GM23338 (cell line): ENCODE measurements at regions not wholly inside any gene's neighbourhood (a gene's known extent, or its start where the extent isn't known, plus 50 kb on each side); places are given as distances from the start of the nearest gene placed in this dataset.

Experiments used
- ATAC-seq: fragments of 200-7000 bp; cut with Tn5 transposase; 3 replicates; pipeline ENCODE4 v1.9.1; 2020
- DNase-seq: peaks from one replicate; pipeline ENCODE4 v3.0.0-alpha.2; 2015; ENCODE audit warnings: low spot score
- H2AFZ ChIP-seq: fragments of 200-600 bp; sonication (generic); 2 replicates; pipeline ENCODE4 v1.8.0; 2016; ENCODE audit warnings: antibody characterized with exemption, mild to moderate bottlenecking, moderate library complexity
- H3F3A ChIP-seq: fragments of 200-600 bp; sonication (generic); replicated peaks from 2 replicates; pipeline ENCODE4 v1.8.0; 2017; ENCODE audit warnings: antibody characterized with exemption, mixed run types, low read depth
- H3K27ac ChIP-seq: fragments of 200-600 bp; sonication (generic); 2 replicates; pipeline ENCODE4 v1.6.1; 2016; ENCODE audit warnings: low read depth
- H3K27me3 ChIP-seq: fragments of 200-600 bp; sonication (generic); 2 replicates; pipeline ENCODE4 v1.8.0; 2016; ENCODE audit warnings: mild to moderate bottlenecking, mixed run types, moderate library complexity; ENCODE audit not compliant: insufficient read depth
- H3K36me3 ChIP-seq: fragments of 200-600 bp; sonication (generic); 2 replicates; pipeline ENCODE4 v1.8.0; 2016; ENCODE audit warnings: mild to moderate bottlenecking; ENCODE audit not compliant: insufficient read depth
- H3K4me1 ChIP-seq: fragments of 200-600 bp; sonication (generic); 2 replicates; pipeline ENCODE4 v1.8.0; 2016; ENCODE audit warnings: mild to moderate bottlenecking, moderate library complexity; ENCODE audit not compliant: insufficient read depth
- H3K4me2 ChIP-seq: fragments of 200-600 bp; sonication (generic); 2 replicates; pipeline ENCODE4 v1.7.1; 2017; ENCODE audit warnings: mixed run types
- H3K4me3 ChIP-seq: fragments of 200-600 bp; sonication (generic); 2 replicates; pipeline ENCODE4 v1.6.1; 2016; ENCODE audit warnings: mixed run types
- H3K79me2 ChIP-seq: fragments of 200-600 bp; sonication (generic); replicated peaks from 2 replicates; pipeline ENCODE4 v1.8.0; 2017; ENCODE audit warnings: mild to moderate bottlenecking; ENCODE audit not compliant: insufficient read depth
- H3K9me2 ChIP-seq: fragments of 200-600 bp; sonication (generic); 2 replicates; pipeline ENCODE4 v1.8.0; 2017; ENCODE audit not compliant: insufficient read depth
- H4K20me1 ChIP-seq: fragments of 200-600 bp; sonication (generic); replicated peaks from 2 replicates; pipeline ENCODE4 v1.8.0; 2017; ENCODE audit warnings: mild to moderate bottlenecking; ENCODE audit not compliant: insufficient read depth
- H3K27ac Mint-ChIP-seq: 2 replicates; pipeline ENCODE4 v1.8.0; 2020; ENCODE audit warnings: inconsistent platforms, mild to moderate bottlenecking, moderate library complexity, mixed read lengths
- H3K27me3 Mint-ChIP-seq: 3 replicates; pipeline ENCODE4 v1.8.0; 2022; ENCODE audit warnings: low read depth, mild to moderate bottlenecking, moderate library complexity, mixed read lengths, inconsistent platforms; ENCODE audit not compliant: insufficient read depth, poor library complexity
- H3K36me3 Mint-ChIP-seq: 3 replicates; pipeline ENCODE4 v1.8.0; 2021; ENCODE audit warnings: low read depth, mild to moderate bottlenecking, inconsistent platforms, moderate library complexity, mixed read lengths
- H3K4me1 Mint-ChIP-seq: 3 replicates; pipeline ENCODE4 v1.8.0; 2020; ENCODE audit warnings: mild to moderate bottlenecking, inconsistent platforms, mixed read lengths
- H3K4me3 Mint-ChIP-seq: 3 replicates; pipeline ENCODE4 v1.8.0; 2021; ENCODE audit warnings: moderate library complexity, mild to moderate bottlenecking, inconsistent platforms, mixed read lengths
- H3K9me3 Mint-ChIP-seq: 3 replicates; pipeline ENCODE4 v1.8.0; 2020; ENCODE audit warnings: moderate library complexity, mild to moderate bottlenecking, inconsistent platforms, mixed read lengths
- CTCF ChIP-seq, 2 experiments: fragments of 200-600 bp in 1 of 2; sonication (generic) in 1 of 2; conservative IDR thresholded peaks; 2 replicates each; pipeline versions ENCODE4 v1.5.1 to v1.6.1; 2016 to 2017; ENCODE audit warnings: antibody characterized with exemption in 2 of 2, low read depth in 2 of 2, mild to moderate bottlenecking in 2 of 2, moderate library complexity in 1 of 2
- EZH2phosphoT487 ChIP-seq: fragments of 200-600 bp; sonication (generic); IDR thresholded peaks from one replicate; pipeline ENCODE4 v1.8.1; 2018; ENCODE audit warnings: antibody characterized with exemption; ENCODE audit not compliant: unreplicated experiment
- NANOG ChIP-seq: IDR thresholded peaks from 2 replicates; pipeline ENCODE4 v1.6.1; 2016; ENCODE audit warnings: antibody characterized with exemption, borderline replicate concordance
- ZNF114 ChIP-seq: fragments of 250-450 bp; sonication (Bioruptor Pico); IDR thresholded peaks from 2 replicates; pipeline ENCODE4 v1.5.0; 2020; ENCODE audit warnings: mild to moderate bottlenecking, moderate library complexity
- ZNF331 ChIP-seq: fragments of 250-450 bp; sonication (Bioruptor Pico); IDR thresholded peaks from 2 replicates; pipeline ENCODE4 v1.5.0; 2020; ENCODE audit warnings: low read depth, mild to moderate bottlenecking, moderate library complexity
- TF ChIP-seq, protein P1 (sequence below): fragments of 250-450 bp; sonication (Bioruptor Pico); IDR thresholded peaks from 2 replicates; pipeline ENCODE4 v1.5.0; 2020; ENCODE audit warnings: mild to moderate bottlenecking, moderate library complexity
- TF ChIP-seq, protein P2 (sequence below): IDR thresholded peaks from one replicate; pipeline ENCODE4 v1.6.1; 2018; ENCODE audit warnings: antibody characterized with exemption; ENCODE audit not compliant: unreplicated experiment

DNA sequence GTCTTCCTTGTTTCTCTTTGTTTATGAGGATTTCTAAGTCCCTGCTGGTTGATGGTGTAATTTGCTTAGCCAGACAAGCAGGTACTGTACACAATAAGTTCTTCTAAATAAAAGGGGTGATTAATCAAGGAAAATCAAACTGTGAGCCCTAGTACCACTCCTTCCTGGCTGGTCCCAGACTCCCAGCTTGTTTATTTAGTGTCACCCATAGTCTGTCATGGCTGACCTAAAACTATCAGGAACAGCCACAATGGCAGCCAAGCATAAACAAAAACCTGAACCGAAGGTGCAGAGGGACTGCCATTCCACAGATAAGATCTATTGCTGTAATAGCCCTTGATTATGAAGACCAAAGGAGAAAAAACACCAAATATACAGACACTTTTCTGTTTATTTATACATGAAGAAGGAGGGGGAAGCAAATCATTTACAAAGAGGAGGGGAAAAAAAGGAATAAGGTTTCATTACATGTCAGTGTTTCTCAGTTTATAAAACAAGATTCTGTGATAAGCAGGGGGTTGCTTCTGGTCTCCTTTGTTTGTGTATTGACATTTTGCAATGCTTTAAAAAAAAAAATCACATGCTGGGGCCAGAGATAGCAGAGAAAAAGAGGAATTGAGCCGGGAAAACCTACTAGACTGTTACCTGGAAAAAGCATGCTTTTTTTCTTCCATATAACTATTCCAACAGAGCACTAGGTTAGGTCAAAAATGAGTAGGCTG is 182.4 kb upstream of the DPH6 start (continued):
- TF ChIP-seq, protein P1, sequence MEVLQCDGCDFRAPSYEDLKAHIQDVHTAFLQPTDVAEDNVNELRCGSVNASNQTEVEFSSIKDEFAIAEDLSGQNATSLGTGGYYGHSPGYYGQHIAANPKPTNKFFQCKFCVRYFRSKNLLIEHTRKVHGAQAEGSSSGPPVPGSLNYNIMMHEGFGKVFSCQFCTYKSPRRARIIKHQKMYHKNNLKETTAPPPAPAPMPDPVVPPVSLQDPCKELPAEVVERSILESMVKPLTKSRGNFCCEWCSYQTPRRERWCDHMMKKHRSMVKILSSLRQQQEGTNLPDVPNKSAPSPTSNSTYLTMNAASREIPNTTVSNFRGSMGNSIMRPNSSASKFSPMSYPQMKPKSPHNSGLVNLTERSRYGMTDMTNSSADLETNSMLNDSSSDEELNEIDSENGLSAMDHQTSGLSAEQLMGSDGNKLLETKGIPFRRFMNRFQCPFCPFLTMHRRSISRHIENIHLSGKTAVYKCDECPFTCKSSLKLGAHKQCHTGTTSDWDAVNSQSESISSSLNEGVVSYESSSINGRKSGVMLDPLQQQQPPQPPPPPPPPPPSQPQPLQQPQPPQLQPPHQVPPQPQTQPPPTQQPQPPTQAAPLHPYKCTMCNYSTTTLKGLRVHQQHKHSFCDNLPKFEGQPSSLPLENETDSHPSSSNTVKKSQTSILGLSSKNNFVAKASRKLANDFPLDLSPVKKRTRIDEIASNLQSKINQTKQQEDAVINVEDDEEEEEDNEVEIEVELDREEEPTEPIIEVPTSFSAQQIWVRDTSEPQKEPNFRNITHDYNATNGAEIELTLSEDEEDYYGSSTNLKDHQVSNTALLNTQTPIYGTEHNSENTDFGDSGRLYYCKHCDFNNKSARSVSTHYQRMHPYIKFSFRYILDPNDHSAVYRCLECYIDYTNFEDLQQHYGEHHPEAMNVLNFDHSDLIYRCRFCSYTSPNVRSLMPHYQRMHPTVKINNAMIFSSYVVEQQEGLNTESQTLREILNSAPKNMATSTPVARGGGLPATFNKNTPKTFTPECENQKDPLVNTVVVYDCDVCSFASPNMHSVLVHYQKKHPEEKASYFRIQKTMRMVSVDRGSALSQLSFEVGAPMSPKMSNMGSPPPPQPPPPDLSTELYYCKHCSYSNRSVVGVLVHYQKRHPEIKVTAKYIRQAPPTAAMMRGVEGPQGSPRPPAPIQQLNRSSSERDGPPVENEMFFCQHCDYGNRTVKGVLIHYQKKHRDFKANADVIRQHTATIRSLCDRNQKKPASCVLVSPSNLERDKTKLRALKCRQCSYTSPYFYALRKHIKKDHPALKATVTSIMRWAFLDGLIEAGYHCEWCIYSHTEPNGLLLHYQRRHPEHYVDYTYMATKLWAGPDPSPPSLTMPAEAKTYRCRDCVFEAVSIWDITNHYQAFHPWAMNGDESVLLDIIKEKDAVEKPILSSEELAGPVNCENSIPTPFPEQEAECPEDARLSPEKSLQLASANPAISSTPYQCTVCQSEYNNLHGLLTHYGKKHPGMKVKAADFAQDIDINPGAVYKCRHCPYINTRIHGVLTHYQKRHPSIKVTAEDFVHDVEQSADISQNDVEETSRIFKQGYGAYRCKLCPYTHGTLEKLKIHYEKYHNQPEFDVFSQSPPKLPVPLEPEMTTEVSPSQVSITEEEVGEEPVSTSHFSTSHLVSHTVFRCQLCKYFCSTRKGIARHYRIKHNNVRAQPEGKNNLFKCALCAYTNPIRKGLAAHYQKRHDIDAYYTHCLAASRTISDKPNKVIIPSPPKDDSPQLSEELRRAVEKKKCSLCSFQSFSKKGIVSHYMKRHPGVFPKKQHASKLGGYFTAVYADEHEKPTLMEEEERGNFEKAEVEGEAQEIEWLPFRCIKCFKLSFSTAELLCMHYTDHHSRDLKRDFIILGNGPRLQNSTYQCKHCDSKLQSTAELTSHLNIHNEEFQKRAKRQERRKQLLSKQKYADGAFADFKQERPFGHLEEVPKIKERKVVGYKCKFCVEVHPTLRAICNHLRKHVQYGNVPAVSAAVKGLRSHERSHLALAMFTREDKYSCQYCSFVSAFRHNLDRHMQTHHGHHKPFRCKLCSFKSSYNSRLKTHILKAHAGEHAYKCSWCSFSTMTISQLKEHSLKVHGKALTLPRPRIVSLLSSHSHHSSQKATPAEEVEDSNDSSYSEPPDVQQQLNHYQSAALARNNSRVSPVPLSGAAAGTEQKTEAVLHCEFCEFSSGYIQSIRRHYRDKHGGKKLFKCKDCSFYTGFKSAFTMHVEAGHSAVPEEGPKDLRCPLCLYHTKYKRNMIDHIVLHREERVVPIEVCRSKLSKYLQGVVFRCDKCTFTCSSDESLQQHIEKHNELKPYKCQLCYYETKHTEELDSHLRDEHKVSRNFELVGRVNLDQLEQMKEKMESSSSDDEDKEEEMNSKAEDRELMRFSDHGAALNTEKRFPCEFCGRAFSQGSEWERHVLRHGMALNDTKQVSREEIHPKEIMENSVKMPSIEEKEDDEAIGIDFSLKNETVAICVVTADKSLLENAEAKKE (CRISPR knock-in tag), result no peak
- TF ChIP-seq EZH2phosphoT487, result no peak
- no peak for TF ChIP-seq CTCF (conservative IDR thresholded peaks at IDR 0.05; ENCODE audit: low read depth in 2 of 2)
- TF ChIP-seq ZNF114 (CRISPR knock-in tag), result no peak

- no peak overlapping the region for H2AFZ ChIP-seq
- no peak for ATAC-seq
- TF ChIP-seq NANOG, result no peak
- TF ChIP-seq ZNF331 (CRISPR knock-in tag), result no peak
- TF ChIP-seq EZH2phosphoT487, result no peak
- TF ChIP-seq, protein P2, sequence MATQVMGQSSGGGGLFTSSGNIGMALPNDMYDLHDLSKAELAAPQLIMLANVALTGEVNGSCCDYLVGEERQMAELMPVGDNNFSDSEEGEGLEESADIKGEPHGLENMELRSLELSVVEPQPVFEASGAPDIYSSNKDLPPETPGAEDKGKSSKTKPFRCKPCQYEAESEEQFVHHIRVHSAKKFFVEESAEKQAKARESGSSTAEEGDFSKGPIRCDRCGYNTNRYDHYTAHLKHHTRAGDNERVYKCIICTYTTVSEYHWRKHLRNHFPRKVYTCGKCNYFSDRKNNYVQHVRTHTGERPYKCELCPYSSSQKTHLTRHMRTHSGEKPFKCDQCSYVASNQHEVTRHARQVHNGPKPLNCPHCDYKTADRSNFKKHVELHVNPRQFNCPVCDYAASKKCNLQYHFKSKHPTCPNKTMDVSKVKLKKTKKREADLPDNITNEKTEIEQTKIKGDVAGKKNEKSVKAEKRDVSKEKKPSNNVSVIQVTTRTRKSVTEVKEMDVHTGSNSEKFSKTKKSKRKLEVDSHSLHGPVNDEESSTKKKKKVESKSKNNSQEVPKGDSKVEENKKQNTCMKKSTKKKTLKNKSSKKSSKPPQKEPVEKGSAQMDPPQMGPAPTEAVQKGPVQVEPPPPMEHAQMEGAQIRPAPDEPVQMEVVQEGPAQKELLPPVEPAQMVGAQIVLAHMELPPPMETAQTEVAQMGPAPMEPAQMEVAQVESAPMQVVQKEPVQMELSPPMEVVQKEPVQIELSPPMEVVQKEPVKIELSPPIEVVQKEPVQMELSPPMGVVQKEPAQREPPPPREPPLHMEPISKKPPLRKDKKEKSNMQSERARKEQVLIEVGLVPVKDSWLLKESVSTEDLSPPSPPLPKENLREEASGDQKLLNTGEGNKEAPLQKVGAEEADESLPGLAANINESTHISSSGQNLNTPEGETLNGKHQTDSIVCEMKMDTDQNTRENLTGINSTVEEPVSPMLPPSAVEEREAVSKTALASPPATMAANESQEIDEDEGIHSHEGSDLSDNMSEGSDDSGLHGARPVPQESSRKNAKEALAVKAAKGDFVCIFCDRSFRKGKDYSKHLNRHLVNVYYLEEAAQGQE, result no peak
- H3K9me2 ChIP-seq, result peaks cover 3% of the 10 kb centered on the region
- Mint-ChIP-seq H3K36me3 (no peaks in the 10 kb centered on the region), H3K27me3 (no peaks in the 10 kb centered on the region), H3K4me3 (no peak overlapping the region), H3K4me1 (no peaks in the 10 kb centered on the region), H3K27ac (no peak overlapping the region), H3K9me3 (no peaks in the 10 kb centered on the region)
- no peak overlapping the region for H3K4me2 ChIP-seq
- H3K36me3 ChIP-seq, result no peaks in the 10 kb centered on the region
- H4K20me1 ChIP-seq, result no peaks in the 10 kb centered on the region
- H3K27me3 ChIP-seq, result no peaks in the 10 kb centered on the region
- no peaks in the 10 kb centered on the region for H3K4me1 ChIP-seq
- H3K4me3 ChIP-seq, result no peak overlapping the region
- H3K79me2 ChIP-seq, result no peaks in the 10 kb centered on the region
- H3K27ac ChIP-seq, result no peak overlapping the region
- no peak for DNase-seq
- H3F3A ChIP-seq, result no peaks in the 10 kb centered on the region
These were observed 190.2 kb upstream of the DPH6 start for GRCh38 chr15:35736150-35736549.
